ENCODE measurements at regions not wholly inside any gene's neighbourhood (a gene's known extent, or its start where the extent isn't known, plus 50 kb on each side); places are given as distances from the start of the nearest gene placed in this dataset.

GRCh38 chr2:208548700-208549099, 142.1 kb downstream of the PTH2R start:
- TF ChIP-seq ZFX (IDR thresholded peaks at IDR 0.05) (no peak), CTCF (conservative IDR thresholded peaks at IDR 0.05) (no peak)
